Adrenal gland (tissue), 9 donors: ENCODE measurements at regions not wholly inside any gene's neighbourhood (a gene's known extent, or its start where the extent isn't known, plus 50 kb on each side); places are given as distances from the start of the nearest gene placed in this dataset.

Experiments
- DNase-seq, 7 donors: peaks; one replicate each; pipeline ENCODE4 v3.0.0-alpha.2; 2019 to 2020
- H3K27ac ChIP-seq, 5 donors: fragments of 200-600 bp; sonication (generic) in 4 of 5; 1 replicate in 3 of 5; 2 replicates in 2 of 5; pipeline versions ENCODE4 v1.5.1 to v1.8.0; 2016 to 2020; ENCODE audit warnings: mild to moderate bottlenecking in 1 of 5
- H3K27me3 ChIP-seq: fragments of 200-600 bp; 2 replicates; pipeline ENCODE4 v1.8.0; 2021
- H3K36me3 ChIP-seq, 2 donors: fragments of 200-600 bp; replicated peaks in 1 of 2; 1 replicate in 1 of 2; 2 replicates in 1 of 2; pipeline versions ENCODE4 v1.5.1 to v1.8.0; 2018 to 2022
- H3K4me1 ChIP-seq, 2 donors: fragments of 200-600 bp; replicated peaks in 1 of 2; 1 replicate in 1 of 2; 2 replicates in 1 of 2; pipeline versions ENCODE4 v1.5.1 to v1.8.0; 2018 to 2021
- H3K4me3 ChIP-seq, 4 donors: fragments of 200-600 bp; sonication (generic) in 3 of 4; one replicate each; pipeline ENCODE4 v1.5.1; 2016 to 2018
- H3K9me3 ChIP-seq, 3 donors: fragments of 200-600 bp; sonication (generic) in 1 of 3; replicated peaks in 1 of 3; 1 replicate in 2 of 3; 2 replicates in 1 of 3; pipeline versions ENCODE4 v1.5.1 to v1.8.0; 2016 to 2021
- CTCF ChIP-seq, 6 experiments: fragments of 450-650 bp in 4 of 6; fragments of 200-600 bp in 2 of 6; sonication (generic) in 1 of 6; IDR thresholded peaks; 1 replicate in 5 of 6; 2 replicates in 1 of 6; pipeline versions ENCODE4 v1.5.1 to v1.8.0; 2016 to 2021; ENCODE audit warnings: antibody characterized with exemption in 6 of 6, mild to moderate bottlenecking in 2 of 6, moderate library complexity in 1 of 6
- POLR2A ChIP-seq, 2 donors: fragments of 450-650 bp; IDR thresholded peaks; one replicate each; pipeline ENCODE4 v1.6.1; 2017; ENCODE audit warnings: antibody characterized with exemption in 2 of 2, mild to moderate bottlenecking in 2 of 2, moderate library complexity in 1 of 2
- WGBS, 4 donors: extraction: QIAGEN DNeasy Blood & Tissue Kit in 2 of 4; methylation state at CpG; one replicate each; pipeline versions ENCODE4 v1.1.5 to v1.1.7; 2013 to 2017; 5-methylcytosine and 5-hydroxymethylcytosine counted together
- intact Hi-C, 2 donors: fragments of 100-400 bp; cut with DNase I; formaldehyde crosslinking; loops; one replicate each; pipeline versions ENCODE4 v1.14.1 to v1.15.0; 2022 to 2023
- donor health status: healthy with polysubstance abuse.
- donor health status: Bipolar disorder and iron deficiency.
- donor health status: DM: yes; HTN: yes; CAD: no.
- donor health status: DM: no; HTN: no; CAD: no.
- donor health status: DM: no; HTN: no; CAD: no.

GRCh38 chr4:3671571-3672464, 94.4 kb upstream of the ADRA2C start:
- Histone ChIP-seq H3K27ac (no peak overlapping the region), H3K36me3 (no peaks in the 10 kb centered on the region), H3K4me1 (no peaks in the 10 kb centered on the region), H3K4me3 (no peak overlapping the region), H3K27me3 (no peaks in the 10 kb centered on the region), H3K9me3 (peaks cover 0 to 3% (median 0%) of the 10 kb centered on the region in 3 donors)
- no peak for DNase-seq
- 64 to 70% (median 66%) methylated on average over 11 to 12 of the region's 12 CpGs for WGBS, 4 donors
- TF ChIP-seq CTCF (IDR thresholded peaks at IDR 0.05) (no peak), POLR2A (IDR thresholded peaks at IDR 0.05) (no peak)
- intact Hi-C loops: no loop called here

- no peak overlapping the region for H3K27ac ChIP-seq
- no peak for DNase-seq
- no peak for TF ChIP-seq POLR2A (IDR thresholded peaks at IDR 0.05)
- intact Hi-C loops: no loop called here
- H3K27me3 ChIP-seq: no peaks in the 10 kb centered on the region
- H3K4me3 ChIP-seq: no peak overlapping the region
- WGBS, 4 donors: 86 to 92% (median 90%) methylated on average over 30 to 37 of the region's 37 CpGs
- no peaks in the 10 kb centered on the region for H3K36me3 ChIP-seq
- H3K9me3 ChIP-seq: peaks cover 0 to 3% (median 0%) of the 10 kb centered on the region in 3 donors
- no peaks in the 10 kb centered on the region for H3K4me1 ChIP-seq
Measured at GRCh38 chr4:3670521-3671519, 95.4 kb upstream of the ADRA2C start.

GRCh38 chr4:3669553-3669949, 96.6 kb upstream of the ADRA2C start:
- H3K27me3 ChIP-seq: no peaks in the 10 kb centered on the region
- no peaks in the 10 kb centered on the region for H3K4me1 ChIP-seq
- no peaks in the 10 kb centered on the region for H3K36me3 ChIP-seq
- intact Hi-C loops: no loop called here
- no peak for DNase-seq
- no peak for TF ChIP-seq CTCF (IDR thresholded peaks at IDR 0.05)
- TF ChIP-seq POLR2A (IDR thresholded peaks at IDR 0.05): no peak
- 60 to 96% (median 85%) methylated on average over 1 to 21 of the region's 21 CpGs for WGBS, 4 donors
- peaks cover 0 to 3% (median 0%) of the 10 kb centered on the region in 3 donors for H3K9me3 ChIP-seq
- H3K4me3 ChIP-seq: no peak overlapping the region
- no peak overlapping the region for H3K27ac ChIP-seq

- WGBS, 4 donors: 62 to 89% (median 87%) methylated on average over 10 to 27 of the region's 27 CpGs
- TF ChIP-seq POLR2A (IDR thresholded peaks at IDR 0.05) (no peak), CTCF (IDR thresholded peaks at IDR 0.05) (no peak)
- intact Hi-C loops: no loop called here
- no peaks in the 10 kb centered on the region for H3K4me1 ChIP-seq
- no peak overlapping the region for H3K27ac ChIP-seq
- no peaks in the 10 kb centered on the region for H3K36me3 ChIP-seq
- no peak for DNase-seq
- no peaks in the 10 kb centered on the region for H3K27me3 ChIP-seq
- H3K9me3 ChIP-seq: peaks cover 0 to 3% (median 0%) of the 10 kb centered on the region in 3 donors
- H3K4me3 ChIP-seq: no peak overlapping the region
Measured at GRCh38 chr4:3668825-3669552, 97.2 kb upstream of the ADRA2C start.
